HG03095 (cell line): ENCODE measurements at regions not wholly inside any gene's neighbourhood (a gene's known extent, or its start where the extent isn't known, plus 50 kb on each side); places are given as distances from the start of the nearest gene placed in this dataset.
"Not testable (repeated sequence)": the region's sequence is repeated elsewhere in the genome, so short reads cannot be mapped to it uniquely, and the experiment has no call there.

Experiments
- ATAC-seq: cut with Tn5 transposase; IDR thresholded peaks from one replicate; pipeline ENCODE4 v1.9.1; 2021; ENCODE audit warnings: moderate library complexity; ENCODE audit not compliant: unreplicated experiment

DNA sequence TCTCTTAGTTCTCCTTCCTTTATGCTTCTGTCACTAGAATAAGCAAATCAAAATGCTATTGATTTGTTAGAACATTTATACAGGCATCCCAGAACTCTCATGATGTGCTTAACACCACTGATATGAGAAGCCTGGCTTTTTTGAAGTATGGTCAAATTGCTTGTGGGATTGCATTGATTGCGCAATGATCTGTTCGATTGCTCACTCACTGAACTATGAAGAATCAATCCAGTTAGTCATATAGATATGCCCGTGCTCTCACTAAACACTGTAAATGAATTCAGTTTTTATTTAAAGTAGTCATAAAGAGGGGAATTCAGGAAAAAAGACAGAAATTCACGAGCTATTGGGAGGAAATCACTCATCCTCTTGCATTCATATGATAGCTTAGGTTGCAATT is 1237.8 kb downstream of the SUCLG1 start:
- ATAC-seq = no peak

DNA sequence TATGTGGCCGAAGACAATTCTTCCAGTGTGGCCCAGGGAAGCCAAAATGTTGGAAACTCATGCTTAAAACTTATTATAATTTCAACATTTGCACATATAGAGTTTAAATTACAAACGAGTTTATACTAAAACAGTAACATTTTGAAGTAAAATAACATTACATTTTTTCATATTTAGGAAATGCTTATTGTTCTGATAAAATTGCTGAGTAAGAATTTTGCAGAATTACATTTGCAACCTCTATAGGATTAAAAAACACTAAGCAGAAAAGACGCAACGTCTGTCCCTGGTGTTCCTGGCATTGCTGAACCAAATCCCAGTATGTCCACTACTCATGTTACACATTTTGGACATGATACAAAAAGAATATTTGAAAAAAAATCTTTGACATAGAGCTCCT is 1241.2 kb downstream of the SUCLG1 start:
- ATAC-seq = no peak

DNA sequence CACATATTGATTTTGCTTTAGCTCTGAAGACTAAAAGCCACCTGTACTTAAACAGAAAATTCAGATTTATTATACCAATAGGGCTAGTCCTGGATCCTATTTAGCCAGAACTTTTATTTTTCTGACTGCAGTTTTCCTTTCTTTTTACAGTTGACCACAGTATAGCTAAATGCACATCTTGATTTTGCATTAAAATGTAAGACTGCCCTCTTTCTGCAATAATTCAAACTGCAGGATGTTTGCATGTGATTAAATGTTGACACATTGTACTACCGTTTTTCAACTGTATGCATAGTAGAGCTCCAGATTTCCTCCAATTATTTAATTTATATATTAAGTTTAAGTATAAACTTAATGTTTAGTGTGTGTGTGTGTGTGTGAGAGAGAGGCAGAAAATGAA is 1262.9 kb downstream of the SUCLG1 start:
- no peak for ATAC-seq

DNA sequence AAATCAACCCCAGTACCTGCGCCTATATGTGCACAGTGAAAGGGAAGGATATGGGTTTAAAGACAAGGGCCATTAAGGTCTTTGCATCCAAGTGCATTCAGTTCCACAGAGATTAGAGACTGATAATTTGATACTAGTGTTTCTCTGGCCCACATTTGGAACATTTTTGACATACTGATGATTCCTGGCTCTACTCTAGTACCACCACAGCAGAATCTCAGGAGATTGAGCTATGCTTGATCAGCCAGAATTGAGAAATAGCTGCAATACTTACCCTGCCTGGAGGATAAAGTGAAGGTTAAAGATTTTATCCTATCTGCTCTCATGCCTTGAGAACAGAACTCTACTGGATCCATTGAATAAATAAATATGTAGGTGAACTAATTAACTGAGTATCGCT is 1267.8 kb downstream of the SUCLG1 start:
- ATAC-seq = no peak

DNA sequence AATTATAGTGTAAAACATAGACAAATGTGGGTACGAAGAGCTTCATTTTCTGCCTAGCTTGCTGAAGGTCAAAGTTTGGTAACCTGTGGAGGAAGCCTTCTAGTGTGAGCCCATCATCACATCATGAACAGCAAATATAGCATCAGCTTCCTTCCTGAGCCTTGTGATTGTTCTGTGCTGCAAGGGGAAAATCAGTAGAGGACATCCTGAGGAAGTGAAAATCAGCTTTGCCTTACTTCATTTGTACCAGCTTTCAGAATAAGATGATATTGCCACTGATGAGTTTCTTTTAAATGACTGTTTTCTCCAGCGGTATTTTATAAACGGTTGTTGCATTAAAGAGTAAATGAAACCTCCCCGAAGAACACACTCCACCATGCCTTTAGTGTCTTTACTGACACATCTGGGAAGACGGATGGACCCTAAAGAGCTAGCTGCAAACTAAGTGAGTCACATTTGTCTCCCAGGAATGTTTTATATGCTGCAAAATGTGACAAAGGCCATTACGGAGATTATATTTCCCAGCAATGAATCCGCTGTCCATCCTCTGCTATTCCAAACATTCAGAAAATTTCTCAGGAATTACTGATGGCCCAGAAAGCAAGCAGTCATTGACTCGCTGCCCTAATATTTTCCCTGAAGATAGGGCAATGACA is 1272.8 kb downstream of the SUCLG1 start:
- ATAC-seq = no peak

DNA sequence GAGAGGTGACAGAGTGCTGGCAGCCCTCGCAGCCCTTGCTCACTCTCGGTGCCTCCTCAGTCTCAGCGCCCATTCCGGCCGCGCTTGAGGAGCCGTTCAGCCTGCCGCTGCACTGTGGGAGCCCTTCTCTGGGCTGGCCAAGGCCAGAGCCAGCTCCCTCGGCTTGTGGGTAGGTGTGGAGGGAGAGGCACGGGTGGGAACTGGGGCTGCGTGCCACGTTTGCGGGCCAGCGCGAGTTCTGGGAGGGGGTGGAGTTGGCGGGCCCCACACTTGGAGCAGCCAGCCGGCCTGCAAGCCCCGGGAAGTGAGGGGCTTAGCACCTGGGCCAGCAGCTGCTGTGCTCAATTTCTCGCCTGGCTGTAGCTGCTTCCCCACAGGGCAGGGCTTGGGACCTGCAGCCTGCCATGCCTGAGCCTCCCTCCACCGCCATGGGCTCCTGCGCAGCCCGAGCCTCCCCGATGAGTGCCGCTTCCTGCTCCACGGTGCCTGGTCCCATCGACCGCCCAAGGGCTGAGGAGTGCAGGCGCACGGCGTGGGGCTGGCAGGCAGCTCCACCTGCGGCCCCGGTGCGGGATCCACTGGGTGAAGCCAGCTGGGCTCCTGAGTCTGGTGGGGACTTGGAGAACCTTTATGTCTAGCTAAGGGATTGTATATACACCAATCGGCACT is 1278.1 kb downstream of the SUCLG1 start:
- not testable (repeated sequence) for ATAC-seq

DNA sequence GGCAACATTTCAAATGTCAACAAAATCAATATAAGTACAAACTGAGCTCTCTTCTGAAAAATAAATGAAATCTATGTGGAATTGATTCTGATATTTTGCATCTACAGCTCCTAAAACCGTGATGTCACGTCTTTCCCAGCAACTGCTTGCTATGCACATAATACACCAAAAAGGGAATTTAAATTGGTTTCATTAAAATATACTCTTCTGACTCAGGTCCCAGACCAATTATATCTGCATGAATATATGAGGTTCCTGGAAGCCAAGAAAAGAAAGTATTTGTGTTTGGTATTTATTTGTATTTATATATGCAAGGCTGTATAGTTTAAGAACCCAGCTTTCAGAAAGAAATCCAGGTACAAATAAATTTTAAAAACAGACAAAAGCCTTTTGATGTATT is 1282.5 kb downstream of the SUCLG1 start:
- no peak for ATAC-seq

DNA sequence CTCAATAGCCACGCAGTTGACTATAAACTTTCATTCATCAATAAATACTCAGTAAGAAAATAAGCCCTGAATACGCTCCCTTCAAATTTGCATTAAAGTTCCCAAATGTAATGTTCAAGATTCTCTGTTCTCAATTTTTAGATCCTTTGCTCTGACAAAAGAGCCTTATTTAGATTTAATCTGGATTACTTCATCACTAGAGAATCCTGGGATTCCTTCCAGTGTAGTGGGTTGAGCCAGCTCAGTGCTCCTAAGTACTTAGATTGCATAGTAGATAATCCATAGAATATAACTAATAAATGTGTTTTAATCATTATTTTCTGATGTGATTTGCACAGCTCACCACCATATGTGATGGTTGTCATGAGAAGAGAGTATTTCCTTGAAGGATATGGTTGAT is 1286.2 kb downstream of the SUCLG1 start:
- no peak for ATAC-seq

DNA sequence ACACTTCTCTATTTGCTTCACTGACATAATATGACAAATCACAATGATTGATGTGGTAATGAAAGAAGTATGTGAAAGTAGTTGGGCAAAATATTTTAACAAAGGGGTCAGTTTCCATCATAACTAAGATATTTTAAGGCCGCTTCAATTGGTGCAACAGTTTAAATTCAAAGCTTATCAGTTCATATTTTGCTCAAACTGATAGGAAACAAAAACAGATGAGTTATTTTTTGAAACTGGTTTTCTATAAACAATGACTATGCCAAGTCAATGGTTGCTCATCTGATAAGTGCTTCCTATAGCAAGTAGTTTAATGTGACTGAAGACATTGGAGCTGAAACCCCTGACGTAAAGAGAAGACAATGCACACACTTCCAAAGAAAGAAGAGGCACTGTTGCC is 1290.7 kb downstream of the SUCLG1 start:
- no peak for ATAC-seq

DNA sequence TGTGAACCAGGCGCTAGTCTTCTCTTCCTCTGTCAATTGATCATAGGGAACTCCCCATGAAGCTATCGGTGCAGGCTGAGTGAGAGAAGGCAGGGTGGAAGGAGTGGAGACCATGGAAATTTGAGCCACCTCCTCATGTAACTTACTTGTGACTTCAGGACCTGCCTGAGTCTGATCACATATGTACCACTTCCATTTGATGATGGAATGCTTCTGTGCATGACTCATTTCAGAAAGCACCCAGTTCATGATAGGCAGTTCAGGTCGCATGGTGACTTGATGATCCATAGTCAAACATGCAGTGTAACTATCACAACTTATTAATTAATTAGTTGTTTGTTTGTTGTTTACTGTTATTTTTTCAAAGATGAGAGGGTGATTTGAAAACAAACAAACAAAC is 1296.7 kb downstream of the SUCLG1 start:
- ATAC-seq = no peak

DNA sequence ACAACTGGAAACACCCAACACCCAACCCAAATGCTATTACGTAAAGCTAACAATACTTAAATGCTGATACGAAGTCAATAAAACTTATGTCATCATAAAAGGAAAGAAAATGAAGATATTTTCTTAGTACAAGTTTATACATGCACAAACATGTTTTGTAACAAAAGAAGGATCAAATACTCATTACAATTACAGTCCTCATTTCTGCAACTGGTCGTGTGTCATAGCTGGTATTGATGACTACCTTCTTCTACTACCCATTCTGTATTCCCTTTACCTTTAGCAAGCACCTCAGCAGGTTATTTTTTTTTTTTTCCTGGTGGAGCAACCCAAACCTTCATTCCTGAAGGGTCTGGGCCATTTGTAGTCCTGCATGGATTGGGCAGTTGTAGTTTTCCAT is 1298.5 kb downstream of the SUCLG1 start:
- ATAC-seq = no peak

DNA sequence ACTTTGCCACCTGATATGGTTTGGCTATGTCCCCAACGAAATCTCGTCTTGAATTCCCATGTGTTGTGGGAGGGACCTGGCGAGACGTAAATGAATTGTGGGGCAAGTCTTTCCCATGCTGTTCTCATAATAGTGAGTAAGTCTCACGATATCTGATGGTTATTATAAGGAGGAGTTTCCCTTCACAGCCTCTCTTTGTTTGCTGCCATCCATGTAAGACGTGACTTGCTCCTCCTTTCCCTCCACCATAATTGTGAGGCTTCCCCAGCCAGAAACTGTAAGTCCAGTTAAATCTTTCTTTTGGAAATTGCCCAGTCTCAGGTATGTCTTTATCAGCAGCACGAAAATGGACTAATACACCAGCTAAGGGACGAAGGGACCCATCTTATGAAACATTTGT is 1303.3 kb downstream of the SUCLG1 start:
- no peak for ATAC-seq

DNA sequence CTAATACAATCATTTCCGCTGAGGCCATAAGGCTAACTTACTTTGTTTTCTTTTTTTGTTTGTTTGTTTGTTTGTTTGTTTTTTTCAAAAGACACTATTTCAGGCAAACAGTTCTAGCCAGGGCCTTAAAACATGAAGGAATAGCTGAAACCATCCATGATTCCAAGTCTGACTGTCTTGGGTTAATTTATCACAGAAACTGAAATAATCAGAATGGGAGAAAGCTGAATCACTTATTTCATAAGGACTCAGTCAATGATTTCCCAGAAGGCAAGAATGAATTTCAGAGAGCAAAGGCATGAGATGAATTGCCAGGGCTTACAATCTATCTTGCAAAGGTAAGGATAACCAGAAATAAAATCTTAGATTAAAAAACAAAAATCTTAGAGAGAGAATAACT is 1315.1 kb downstream of the SUCLG1 start:
- no peak for ATAC-seq

DNA sequence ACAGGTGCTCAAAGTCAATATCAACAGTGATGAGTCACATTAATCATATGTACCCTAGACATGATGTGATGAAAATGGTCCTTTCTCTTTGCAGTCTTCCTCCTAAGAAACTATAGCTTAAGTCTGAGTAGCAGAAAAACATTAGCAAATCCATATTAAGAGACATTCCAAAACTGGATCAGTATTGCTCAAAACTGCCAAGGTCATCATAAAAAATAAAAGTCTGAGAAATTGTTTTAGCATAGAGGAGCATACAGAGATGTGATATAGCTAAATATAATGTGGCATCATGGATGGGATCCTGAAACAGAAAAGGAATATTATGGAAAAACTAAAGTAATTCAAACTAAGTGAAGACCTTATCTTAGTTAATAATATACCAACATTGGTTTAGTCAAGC is 1316.1 kb downstream of the SUCLG1 start:
- no peak for ATAC-seq

DNA sequence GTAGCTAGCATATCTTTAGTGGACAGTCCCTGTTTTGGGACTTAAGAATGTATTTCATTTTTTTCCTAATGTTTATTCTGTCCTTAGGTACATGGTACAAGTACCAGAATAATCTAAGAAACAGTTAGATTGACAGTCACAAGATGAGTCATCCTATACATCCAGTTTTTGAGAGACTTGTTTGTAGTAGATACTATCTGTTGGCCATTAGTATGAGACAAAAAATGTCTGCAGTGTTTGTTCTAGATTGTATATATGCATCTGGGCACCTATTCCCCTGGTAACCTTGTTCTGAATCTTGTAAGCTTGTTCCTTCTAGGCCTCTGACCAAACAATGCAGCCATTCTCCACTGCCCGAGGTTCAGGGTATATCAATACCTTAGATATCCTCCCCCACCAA is 1343.5 kb downstream of the SUCLG1 start:
- no peak for ATAC-seq

DNA sequence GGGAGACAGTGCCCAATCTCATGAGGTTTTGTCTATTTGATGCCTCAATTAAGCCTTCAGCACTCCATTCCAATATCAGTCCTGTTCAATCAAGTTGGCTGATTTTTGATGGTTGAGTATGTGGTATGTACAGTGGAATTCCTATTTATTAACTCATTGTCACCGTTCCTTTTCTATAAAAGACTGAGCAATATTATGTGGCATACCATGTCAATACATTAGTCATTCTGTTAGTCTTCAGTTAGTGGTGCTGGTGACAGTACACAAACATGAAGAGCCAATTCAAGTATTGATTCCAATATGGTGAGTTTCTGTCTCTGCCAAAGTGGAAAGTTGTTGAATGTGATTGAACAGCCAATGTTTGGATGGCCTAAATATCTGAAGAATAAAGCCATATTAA is 1343.9 kb downstream of the SUCLG1 start:
- no peak for ATAC-seq

DNA sequence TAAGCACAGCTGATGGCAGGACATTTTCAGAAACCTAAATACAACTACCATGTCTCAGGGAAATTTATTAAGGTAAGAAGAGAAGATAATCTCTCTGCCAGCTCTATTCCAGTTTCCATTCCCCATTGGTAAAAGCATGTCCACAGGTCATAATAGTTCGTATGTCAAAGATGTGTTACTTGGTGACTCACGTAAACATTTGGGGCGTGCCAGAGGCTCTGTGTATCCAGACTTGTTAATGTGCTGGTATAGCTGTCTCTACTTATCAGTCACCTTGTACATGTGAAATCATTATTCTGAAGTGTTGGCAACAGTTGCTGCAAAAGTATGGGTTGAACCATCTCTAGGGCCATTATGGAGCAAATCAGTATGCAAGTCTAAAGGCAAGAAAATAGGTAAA is 1345.1 kb downstream of the SUCLG1 start:
- ATAC-seq = no peak

DNA sequence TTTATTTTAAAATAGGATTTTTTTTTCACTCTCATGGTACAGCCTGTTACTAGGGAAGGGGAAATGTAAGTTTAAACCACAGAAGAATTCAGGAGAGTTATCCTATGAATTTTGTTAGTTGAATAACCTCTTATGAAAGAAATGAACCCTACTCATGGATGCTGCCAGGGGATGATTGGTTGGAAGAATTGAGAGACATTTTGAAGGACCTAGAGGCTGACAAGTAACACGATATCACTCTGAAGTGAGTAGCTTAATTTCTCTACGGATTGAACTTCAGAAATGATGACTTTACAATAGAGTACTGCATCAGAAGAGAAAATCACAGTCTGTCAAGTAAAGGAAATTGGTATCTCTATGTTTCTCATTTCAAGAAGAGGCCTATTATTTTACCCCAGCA is 1346.2 kb downstream of the SUCLG1 start:
- no peak for ATAC-seq

DNA sequence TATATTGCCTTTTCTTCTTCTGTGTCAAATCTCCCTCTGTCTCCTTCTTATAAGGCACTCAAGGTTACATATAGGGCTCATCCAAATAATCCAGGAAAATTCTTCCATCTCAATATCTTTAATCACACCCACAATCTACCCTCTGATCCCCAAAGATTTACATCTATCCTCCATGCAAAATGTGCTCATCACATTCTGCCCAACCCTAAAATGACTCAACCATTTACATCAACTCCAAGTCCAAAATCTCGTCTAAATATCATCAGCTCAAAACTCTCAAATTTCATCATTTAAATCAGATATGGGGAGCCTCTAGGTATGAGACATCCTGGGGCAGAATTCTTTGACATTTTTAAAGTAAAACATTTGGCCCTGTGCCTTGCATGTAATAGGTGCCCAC is 1349.8 kb downstream of the SUCLG1 start:
- ATAC-seq = no peak

DNA sequence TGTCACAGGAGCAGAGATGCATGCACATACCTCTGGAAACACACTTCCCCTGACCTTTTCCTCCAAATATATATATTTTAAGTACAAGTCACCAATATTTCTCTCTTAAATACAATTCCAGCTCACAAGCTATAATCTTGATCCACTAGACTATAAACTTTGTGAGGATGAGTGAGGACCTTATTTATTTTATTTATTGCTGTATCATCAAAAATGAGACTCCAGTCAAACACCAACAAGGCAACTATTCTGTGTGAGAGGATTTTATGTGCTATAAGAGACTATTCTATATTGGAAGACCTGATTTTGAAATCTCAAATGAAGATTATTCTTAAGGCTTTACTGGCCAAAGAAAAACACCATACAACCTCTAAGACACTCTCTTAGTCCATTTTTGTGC is 1352.2 kb downstream of the SUCLG1 start:
- ATAC-seq = no peak

DNA sequence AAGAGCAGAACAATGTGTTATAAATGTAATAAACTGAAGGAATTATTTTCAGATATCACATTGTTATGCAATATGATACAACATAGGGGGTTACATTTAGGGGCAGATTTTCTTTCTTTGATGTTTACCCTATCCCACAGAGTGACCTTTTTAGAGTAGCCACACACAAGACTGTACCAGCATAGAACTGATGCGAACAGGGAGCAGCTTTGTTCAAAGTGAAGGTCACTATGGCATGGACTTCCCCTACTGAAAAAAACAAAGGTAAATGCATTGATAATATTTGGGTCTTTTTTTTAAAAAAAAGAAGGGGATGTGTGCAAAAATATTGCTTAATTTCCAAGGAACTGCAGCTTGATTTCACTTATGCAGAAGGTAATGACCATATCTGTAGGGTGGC is 1354.9 kb downstream of the SUCLG1 start:
- ATAC-seq = no peak

DNA sequence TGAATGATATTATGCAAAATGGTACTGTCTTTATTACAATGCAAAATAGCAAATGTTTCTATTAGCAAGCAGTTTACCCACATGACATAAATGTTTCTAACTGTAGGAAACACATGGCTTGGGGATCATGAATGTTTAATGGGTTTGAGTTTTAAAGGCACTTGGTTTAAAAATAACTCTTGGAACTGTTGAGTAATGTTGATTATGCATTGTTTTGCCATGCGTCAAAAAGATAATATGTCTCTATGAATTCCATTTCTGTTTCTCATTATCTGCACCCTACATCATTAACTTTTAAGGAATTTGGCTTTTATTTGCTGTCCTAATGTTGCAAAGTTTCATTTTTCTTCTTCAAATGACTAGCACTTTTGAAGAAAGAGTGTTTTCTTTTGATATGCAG is 1355.5 kb downstream of the SUCLG1 start:
- ATAC-seq = no peak

DNA sequence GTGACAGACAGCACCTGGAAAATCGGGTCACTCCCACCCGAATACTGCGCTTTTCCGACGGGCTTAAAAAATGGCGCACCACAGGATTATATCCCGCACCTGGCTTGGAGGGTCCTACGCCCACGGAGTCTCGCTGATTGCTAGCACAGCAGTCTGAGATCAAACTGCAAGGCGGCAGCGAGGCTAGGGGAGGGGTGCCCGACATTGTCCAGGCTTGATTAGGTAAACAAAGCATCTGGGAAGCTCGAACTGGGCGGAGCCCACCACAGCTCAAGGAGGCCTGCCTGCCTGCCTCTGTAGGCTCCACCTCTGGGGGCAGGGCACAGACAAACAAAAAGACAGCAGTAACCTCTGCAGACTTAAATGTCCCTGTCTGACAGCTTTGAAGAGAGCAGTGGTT is 1370.0 kb downstream of the SUCLG1 start:
- not testable (repeated sequence) for ATAC-seq
